Left kidney (tissue), 1 donor: ENCODE measurements at regions not wholly inside any gene's neighbourhood (a gene's known extent, or its start where the extent isn't known, plus 50 kb on each side); places are given as distances from the start of the nearest gene placed in this dataset.

Experiments
- DNase-seq: peaks from one replicate; pipeline ENCODE4 v3.0.0-alpha.2; 2013

- DNase-seq: no peak
Measured at GRCh38 chr9:14961372-14962068, 51.3 kb upstream of the FREM1 start.

DNA sequence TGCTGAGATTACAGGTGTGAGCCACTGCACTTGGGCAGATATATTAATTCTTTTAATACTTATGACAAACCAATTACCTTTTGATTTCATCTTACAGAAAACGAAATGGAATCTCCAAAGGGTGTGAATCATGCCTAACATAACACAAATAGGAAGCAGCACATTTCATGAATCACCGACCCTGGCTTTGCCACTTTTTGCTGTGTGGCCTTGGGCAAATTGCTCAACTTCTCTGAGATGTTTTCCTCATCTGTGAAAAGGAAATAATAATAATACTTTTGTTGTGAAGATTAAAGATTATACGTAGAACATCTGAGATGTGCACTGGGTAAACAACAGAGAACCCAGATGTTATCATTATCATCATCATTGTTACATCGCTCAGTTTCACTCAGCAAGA is 50.7 kb upstream of the FREM1 start:
- no peak for DNase-seq
